ENCODE measurements at regions not wholly inside any gene's neighbourhood (a gene's known extent, or its start where the extent isn't known, plus 50 kb on each side); places are given as distances from the start of the nearest gene placed in this dataset.
"Not testable (repeated sequence)": the region's sequence is repeated elsewhere in the genome, so short reads cannot be mapped to it uniquely, and the experiment has no call there.

DNA sequence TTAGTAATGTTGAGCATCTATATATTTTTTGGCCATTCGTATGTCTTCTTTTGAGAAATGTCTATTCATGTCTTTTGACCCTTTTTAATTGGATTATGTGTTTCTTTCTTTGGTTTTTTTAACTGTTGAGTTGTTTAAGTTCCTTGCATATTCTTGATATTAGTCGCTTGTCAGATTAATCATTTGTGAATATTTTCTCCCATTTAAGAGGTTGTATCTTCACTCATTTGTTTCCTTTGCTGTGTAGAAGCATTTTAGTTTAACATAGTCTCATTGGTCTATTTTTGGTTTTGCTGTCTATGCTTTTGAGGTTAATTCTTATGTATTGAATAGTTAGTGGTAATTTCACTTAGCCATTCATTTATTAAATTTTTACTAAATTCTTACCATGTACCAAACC is 283.8 kb downstream of the ZPLD1 start:
- WGBS (ENCODE audit: insufficient coverage, low lambda C conversion rate), result 93% methylated on average over 2 of the region's 2 CpGs
- DNase-seq, result no peak
- no peak overlapping the region for H3K4me3 ChIP-seq (ENCODE audit: low read length)
- no peaks in the 10 kb centered on the region for H3K36me3 ChIP-seq (ENCODE audit: control insufficient read depth, insufficient read depth, low read length)
- no peaks in the 10 kb centered on the region for H3K9me3 ChIP-seq (ENCODE audit: control insufficient read depth, low read depth, low read length)
- no peaks in the 10 kb centered on the region for H3K27me3 ChIP-seq (ENCODE audit: control insufficient read depth, insufficient read depth, low read length)
- H3K4me1 ChIP-seq (ENCODE audit: control insufficient read depth, insufficient read depth, low read length), result no peaks in the 10 kb centered on the region
- H3K27ac ChIP-seq (ENCODE audit: low read length), result no peak overlapping the region

GRCh38 chr3:102722317-102722716 is 287.5 kb downstream of the ZPLD1 start:
- Histone ChIP-seq H3K4me1 (ENCODE audit: control insufficient read depth, insufficient read depth, low read length) (no peaks in the 10 kb centered on the region), H3K9me3 (ENCODE audit: control insufficient read depth, low read depth, low read length) (no peaks in the 10 kb centered on the region), H3K4me3 (ENCODE audit: low read length) (no peak overlapping the region), H3K27ac (ENCODE audit: low read length) (no peak overlapping the region), H3K36me3 (ENCODE audit: control insufficient read depth, insufficient read depth, low read length) (no peaks in the 10 kb centered on the region), H3K27me3 (ENCODE audit: control insufficient read depth, insufficient read depth, low read length) (no peaks in the 10 kb centered on the region)
- WGBS (ENCODE audit: insufficient coverage, low lambda C conversion rate), result 50% methylated on average over 1 of the region's 2 CpGs
- no peak for DNase-seq

- Histone ChIP-seq H3K9me3 (ENCODE audit: control insufficient read depth, low read depth, low read length) (no peaks in the 10 kb centered on the region), H3K27me3 (ENCODE audit: control insufficient read depth, insufficient read depth, low read length) (no peaks in the 10 kb centered on the region), H3K4me1 (ENCODE audit: control insufficient read depth, insufficient read depth, low read length) (no peaks in the 10 kb centered on the region), H3K36me3 (ENCODE audit: control insufficient read depth, insufficient read depth, low read length) (no peaks in the 10 kb centered on the region), H3K27ac (ENCODE audit: low read length) (no peak overlapping the region), H3K4me3 (ENCODE audit: low read length) (no peak overlapping the region)
- WGBS (ENCODE audit: insufficient coverage, low lambda C conversion rate), result 79% methylated on average over 2 of the region's 2 CpGs
- DNase-seq, result no peak
Measured at GRCh38 chr3:102727340-102727739, 292.5 kb downstream of the ZPLD1 start.

GRCh38 chr3:102732581-102732980 is 297.8 kb downstream of the ZPLD1 start:
- not testable (repeated sequence) for DNase-seq; H3K9me3 ChIP-seq (ENCODE audit: control insufficient read depth, low read depth, low read length); H3K4me3 ChIP-seq (ENCODE audit: low read length); H3K4me1 ChIP-seq (ENCODE audit: control insufficient read depth, insufficient read depth, low read length); H3K27me3 ChIP-seq (ENCODE audit: control insufficient read depth, insufficient read depth, low read length); H3K27ac ChIP-seq (ENCODE audit: low read length); H3K36me3 ChIP-seq (ENCODE audit: control insufficient read depth, insufficient read depth, low read length)
- WGBS (ENCODE audit: insufficient coverage, low lambda C conversion rate), result no CpG with 5 or more reads among the region's 12 CpGs

- DNase-seq, result no peak
- Histone ChIP-seq H3K4me3 (ENCODE audit: low read length) (no peak overlapping the region), H3K27ac (ENCODE audit: low read length) (no peak overlapping the region), H3K27me3 (ENCODE audit: control insufficient read depth, insufficient read depth, low read length) (no peaks in the 10 kb centered on the region), H3K9me3 (ENCODE audit: control insufficient read depth, low read depth, low read length) (no peaks in the 10 kb centered on the region), H3K36me3 (ENCODE audit: control insufficient read depth, insufficient read depth, low read length) (no peaks in the 10 kb centered on the region), H3K4me1 (ENCODE audit: control insufficient read depth, insufficient read depth, low read length) (no peaks in the 10 kb centered on the region)
- 100% methylated on average over 1 of the region's 5 CpGs for WGBS (ENCODE audit: insufficient coverage, low lambda C conversion rate)
Measured at GRCh38 chr3:102733791-102734563, 299.2 kb downstream of the ZPLD1 start.

DNA sequence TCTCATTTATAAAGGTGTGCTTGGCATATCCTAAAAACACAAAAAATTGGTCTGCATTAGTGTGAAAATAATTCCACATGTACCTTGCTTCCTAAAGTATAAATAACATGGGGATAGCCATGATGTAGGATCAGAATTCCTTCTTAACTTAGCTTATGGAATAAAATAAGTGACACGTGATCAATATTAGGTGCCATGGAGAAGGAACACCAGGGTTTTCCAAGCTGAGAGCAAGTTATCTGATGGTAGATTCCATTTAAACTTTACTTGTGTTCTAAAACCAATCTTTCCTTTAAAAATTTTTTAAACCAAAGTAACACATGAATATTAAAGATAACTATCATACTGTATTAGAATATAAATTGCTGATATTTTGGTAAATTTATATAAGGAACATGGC is 300.5 kb downstream of the ZPLD1 start:
- no peak overlapping the region for H3K4me3 ChIP-seq (ENCODE audit: low read length)
- DNase-seq, result no peak
- WGBS (ENCODE audit: insufficient coverage, low lambda C conversion rate), result 100% methylated on average over 1 of the region's 1 CpG
- H3K27ac ChIP-seq (ENCODE audit: low read length), result no peak overlapping the region
- no peaks in the 10 kb centered on the region for H3K9me3 ChIP-seq (ENCODE audit: control insufficient read depth, low read depth, low read length)
- no peaks in the 10 kb centered on the region for H3K4me1 ChIP-seq (ENCODE audit: control insufficient read depth, insufficient read depth, low read length)
- no peaks in the 10 kb centered on the region for H3K36me3 ChIP-seq (ENCODE audit: control insufficient read depth, insufficient read depth, low read length)
- H3K27me3 ChIP-seq (ENCODE audit: control insufficient read depth, insufficient read depth, low read length), result no peaks in the 10 kb centered on the region

DNA sequence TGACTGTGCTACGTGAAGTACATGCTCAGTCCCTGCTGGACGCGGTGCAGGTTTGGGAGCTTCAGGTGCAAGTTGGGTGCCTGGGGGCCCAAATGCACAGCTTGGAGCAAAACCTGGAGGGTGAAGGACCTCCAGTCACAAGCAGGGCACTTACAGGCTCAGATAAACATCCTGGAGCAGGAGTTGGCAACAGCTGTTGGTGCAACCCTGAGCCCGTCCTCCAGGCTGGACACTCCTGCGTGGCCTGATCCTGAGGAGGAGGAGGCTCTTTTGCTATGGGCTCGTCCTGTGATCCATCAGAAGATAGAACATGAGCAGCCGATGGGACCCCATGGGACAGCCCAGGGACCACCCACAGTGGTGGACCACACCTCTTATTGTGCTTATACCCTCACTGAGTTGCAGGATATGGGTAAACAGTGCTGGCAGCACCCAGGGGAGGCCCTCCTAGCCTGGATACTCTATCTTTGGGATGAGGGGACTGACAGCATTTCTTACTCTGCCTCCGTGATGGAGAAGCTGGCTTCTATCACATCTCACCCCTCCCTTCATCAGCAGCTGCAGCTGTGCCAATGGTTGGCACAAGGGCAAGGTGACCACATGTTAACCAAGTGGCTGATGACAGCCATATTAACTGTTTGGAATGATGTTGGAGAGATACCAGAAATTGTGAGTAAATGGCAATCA is 301.6 kb downstream of the ZPLD1 start:
- H3K9me3 ChIP-seq (ENCODE audit: control insufficient read depth, low read depth, low read length), result no peaks in the 10 kb centered on the region
- no peaks in the 10 kb centered on the region for H3K27me3 ChIP-seq (ENCODE audit: control insufficient read depth, insufficient read depth, low read length)
- H3K36me3 ChIP-seq (ENCODE audit: control insufficient read depth, insufficient read depth, low read length), result no peaks in the 10 kb centered on the region
- H3K4me1 ChIP-seq (ENCODE audit: control insufficient read depth, insufficient read depth, low read length), result no peaks in the 10 kb centered on the region
- no peak overlapping the region for H3K4me3 ChIP-seq (ENCODE audit: low read length)
- no peak for DNase-seq
- WGBS (ENCODE audit: insufficient coverage, low lambda C conversion rate), result no CpG with 5 or more reads among the region's 8 CpGs
- H3K27ac ChIP-seq (ENCODE audit: low read length), result no peak overlapping the region

GRCh38 chr3:102736975-102737304 is 302.1 kb downstream of the ZPLD1 start:
- DNase-seq, result no peak
- Histone ChIP-seq H3K36me3 (ENCODE audit: control insufficient read depth, insufficient read depth, low read length) (no peaks in the 10 kb centered on the region), H3K9me3 (ENCODE audit: control insufficient read depth, low read depth, low read length) (no peaks in the 10 kb centered on the region), H3K27me3 (ENCODE audit: control insufficient read depth, insufficient read depth, low read length) (no peaks in the 10 kb centered on the region), H3K4me3 (ENCODE audit: low read length) (no peak overlapping the region), H3K27ac (ENCODE audit: low read length) (no peak overlapping the region), H3K4me1 (ENCODE audit: control insufficient read depth, insufficient read depth, low read length) (no peaks in the 10 kb centered on the region)
- whole genome bisulfite sequencing (ENCODE audit: insufficient coverage, low lambda C conversion rate), result no CpG with 5 or more reads among the region's 2 CpGs

DNA sequence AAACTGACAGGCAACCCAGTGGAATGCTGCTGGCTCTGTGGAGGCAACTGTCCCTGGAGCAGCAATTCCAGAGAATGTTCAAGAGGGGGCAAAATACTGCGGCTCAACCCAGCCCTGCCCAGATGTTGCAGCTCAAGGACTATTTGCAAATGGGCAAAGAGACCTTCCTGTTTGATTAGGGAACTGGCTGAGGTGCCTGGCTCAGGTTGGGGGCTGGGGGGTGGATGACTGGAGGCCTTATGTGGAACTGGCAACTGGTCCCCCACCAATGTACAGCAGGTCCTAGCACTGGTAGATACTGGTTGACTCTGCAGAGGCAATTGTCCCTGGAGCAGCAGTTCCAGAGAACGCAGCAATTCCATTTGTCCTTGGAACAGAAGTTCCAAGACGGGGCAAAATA is 302.5 kb downstream of the ZPLD1 start:
- Histone ChIP-seq H3K27ac (ENCODE audit: low read length) (no peak overlapping the region), H3K4me1 (ENCODE audit: control insufficient read depth, insufficient read depth, low read length) (no peaks in the 10 kb centered on the region), H3K27me3 (ENCODE audit: control insufficient read depth, insufficient read depth, low read length) (no peaks in the 10 kb centered on the region), H3K4me3 (ENCODE audit: low read length) (no peak overlapping the region), H3K36me3 (ENCODE audit: control insufficient read depth, insufficient read depth, low read length) (no peaks in the 10 kb centered on the region), H3K9me3 (ENCODE audit: control insufficient read depth, low read depth, low read length) (no peaks in the 10 kb centered on the region)
- no CpG with 5 or more reads among the region's 3 CpGs for WGBS (ENCODE audit: insufficient coverage, low lambda C conversion rate)
- DNase-seq, result no peak

DNA sequence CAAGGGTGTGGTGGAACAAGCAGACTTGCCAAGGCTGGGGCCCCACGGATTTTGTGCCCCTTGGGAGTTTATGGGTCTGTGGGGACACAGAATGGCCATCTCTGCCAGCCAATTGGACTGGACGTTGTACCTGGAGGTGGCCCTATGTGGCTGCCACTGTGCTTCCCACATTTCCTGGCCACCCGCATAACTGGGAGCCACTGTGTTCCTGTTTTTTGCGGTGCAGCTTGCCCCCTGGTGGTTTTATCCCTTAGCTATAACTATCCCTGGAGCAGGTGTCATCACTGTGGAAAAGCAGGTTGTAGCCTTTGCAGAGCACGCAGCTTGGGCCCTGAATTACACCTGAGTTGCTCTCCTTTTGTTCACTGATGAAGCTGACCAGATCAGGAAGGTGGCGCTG is 306.3 kb downstream of the ZPLD1 start:
- DNase-seq, result no peak

GRCh38 chr3:102741694-102742093 is 306.9 kb downstream of the ZPLD1 start:
- Histone ChIP-seq H3K4me1 (ENCODE audit: control insufficient read depth, insufficient read depth, low read length) (no peaks in the 10 kb centered on the region), H3K27ac (ENCODE audit: low read length) (no peak overlapping the region), H3K9me3 (ENCODE audit: control insufficient read depth, low read depth, low read length) (no peaks in the 10 kb centered on the region), H3K36me3 (ENCODE audit: control insufficient read depth, insufficient read depth, low read length) (no peaks in the 10 kb centered on the region), H3K27me3 (ENCODE audit: control insufficient read depth, insufficient read depth, low read length) (no peaks in the 10 kb centered on the region), H3K4me3 (ENCODE audit: low read length) (no peak overlapping the region)
- WGBS (ENCODE audit: insufficient coverage, low lambda C conversion rate), result no CpG with 5 or more reads among the region's 6 CpGs
- DNase-seq, result no peak

More for the DNA sequence above, 306.3 kb downstream of the ZPLD1 start:
- Histone ChIP-seq H3K27me3 (ENCODE audit: control insufficient read depth, insufficient read depth, low read length) (no peaks in the 10 kb centered on the region), H3K4me3 (ENCODE audit: low read length) (no peak overlapping the region), H3K9me3 (ENCODE audit: control insufficient read depth, low read depth, low read length) (no peaks in the 10 kb centered on the region), H3K27ac (ENCODE audit: low read length) (no peak overlapping the region), H3K36me3 (ENCODE audit: control insufficient read depth, insufficient read depth, low read length) (no peaks in the 10 kb centered on the region), H3K4me1 (ENCODE audit: control insufficient read depth, insufficient read depth, low read length) (no peaks in the 10 kb centered on the region)
- no CpG with 5 or more reads among the region's 6 CpGs for WGBS (ENCODE audit: insufficient coverage, low lambda C conversion rate)
